HG03066 (cell line): ENCODE measurements at regions not wholly inside any gene's neighbourhood (a gene's known extent, or its start where the extent isn't known, plus 50 kb on each side); places are given as distances from the start of the nearest gene placed in this dataset.

Experiments
- ATAC-seq: cut with Tn5 transposase; IDR thresholded peaks from one replicate; pipeline ENCODE4 v1.9.1; 2021; ENCODE audit warnings: low read depth; ENCODE audit not compliant: unreplicated experiment

DNA sequence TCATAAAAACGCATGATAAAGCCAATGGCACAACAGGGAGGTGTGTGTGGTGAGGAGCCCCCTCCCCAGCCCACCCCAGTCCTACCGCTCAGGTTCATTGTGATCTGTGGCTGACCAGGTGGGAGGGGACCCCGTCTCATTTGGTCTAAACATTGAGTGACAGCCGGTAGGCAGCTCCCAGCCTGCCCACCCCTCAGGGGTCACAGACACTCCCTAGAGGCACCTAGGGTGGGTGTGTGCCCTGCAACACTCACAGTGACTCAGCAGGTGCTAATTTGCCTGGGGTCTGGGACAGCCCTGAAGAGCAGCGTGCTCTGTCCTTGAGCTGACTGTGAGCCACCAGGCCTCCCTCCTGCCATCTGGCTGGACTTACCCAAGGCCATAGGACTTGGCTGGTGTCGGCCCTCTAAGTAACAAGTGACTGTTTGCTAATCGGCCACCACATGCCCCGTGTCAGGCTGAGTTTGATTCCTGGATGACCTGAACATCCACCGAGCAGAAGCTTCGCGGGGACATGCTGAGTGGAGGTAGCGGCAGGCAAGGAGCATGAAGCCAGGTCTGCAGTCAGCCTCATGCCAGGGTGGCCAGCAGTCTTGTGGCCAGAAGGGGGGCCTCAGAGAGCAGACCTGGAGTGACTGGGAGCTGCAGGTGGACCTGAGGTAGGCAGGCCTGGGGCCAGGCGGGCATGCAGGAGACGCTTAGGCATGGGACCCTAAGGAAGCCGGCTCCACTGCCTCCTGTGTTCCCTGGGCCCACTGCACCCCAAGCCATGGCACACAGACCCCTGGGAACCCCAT lies 282.3 kb upstream of the SHH start:
- ATAC-seq = no peak

DNA sequence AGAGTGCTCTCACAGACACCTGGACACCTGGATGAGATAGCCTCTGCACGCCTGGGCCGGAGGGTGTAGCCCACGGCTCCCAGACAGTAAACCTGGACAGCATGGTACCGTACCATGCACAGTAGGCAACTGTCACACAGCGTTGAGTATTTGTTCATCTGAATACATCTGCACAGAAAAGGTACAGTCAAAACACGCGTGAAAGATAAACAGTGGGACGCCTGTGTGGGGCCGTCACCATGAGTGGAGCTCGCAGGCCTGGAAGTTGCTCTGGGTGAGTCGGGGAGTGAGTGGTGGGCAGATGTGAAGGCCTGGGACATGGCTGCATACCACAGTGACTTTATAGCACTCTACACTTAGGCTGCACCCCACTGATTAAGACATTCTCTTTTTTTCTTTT lies 280.0 kb upstream of the SHH start:
- ATAC-seq = no peak

DNA sequence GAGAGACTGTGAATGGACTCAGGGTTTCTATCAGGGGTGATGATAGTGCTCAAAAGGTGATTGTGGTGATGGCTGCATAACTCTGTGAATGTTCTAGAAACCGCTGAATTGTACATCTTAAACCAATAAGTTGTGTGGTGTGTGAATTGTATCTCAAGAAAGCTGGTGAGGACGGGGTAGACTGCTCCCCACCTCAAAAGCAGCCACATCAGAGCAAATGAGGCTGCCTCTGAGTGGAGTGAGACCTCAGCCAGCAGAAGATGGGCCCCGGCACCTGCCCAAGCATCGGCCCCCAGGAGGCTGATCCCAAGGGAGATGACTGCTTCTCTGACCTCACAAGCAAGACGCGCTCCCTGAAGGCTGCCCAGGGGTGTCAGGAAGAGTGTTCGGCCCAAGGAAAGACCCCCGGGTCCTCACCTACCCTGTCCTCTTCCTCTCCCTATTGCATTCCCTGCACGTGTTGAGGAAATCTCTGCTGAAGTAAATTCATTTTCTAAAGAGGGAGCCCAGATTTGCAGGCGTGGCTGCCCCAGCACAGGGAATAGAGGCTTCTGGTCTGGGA lies 279.3 kb upstream of the SHH start:
- ATAC-seq = no peak

DNA sequence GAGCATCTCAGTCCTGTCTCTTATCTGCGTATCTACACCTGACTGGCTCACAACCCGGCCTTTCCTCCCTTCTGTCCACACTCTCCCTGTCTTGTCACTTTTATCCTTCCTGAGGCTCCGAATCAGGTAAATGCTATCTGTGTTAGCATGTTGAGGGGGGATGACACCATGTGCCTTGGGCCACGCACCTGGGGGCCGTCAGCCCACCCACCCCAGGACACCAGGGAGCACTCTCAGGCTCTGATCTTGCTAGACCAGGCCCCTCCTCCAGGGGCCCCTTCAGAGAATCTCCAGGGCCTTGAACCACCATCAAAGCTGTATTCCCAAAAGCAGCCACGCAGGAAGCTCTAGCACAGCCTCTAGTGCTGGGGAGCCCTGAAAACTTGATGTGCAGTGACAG lies 278.7 kb upstream of the SHH start:
- ATAC-seq = no peak

DNA sequence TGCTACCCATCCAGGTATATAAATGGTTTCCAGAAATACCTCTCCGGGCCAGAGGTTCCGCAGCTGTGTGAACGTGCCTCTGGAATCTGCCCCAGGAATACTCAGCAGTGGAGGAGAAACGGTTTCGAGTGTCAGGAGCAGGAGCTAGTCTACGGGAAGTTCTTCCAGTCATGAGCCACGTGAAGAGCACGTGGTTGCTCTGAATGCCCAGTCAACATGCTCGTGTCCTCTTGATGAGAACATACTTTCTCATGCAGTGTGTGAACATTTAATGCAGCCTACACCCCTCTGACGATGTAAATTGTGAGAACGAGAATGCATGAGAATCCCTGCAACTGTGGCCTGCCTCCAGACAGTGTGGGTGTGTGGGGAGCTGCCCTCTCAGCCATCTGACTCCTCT lies 277.0 kb upstream of the SHH start:
- ATAC-seq = no peak

DNA sequence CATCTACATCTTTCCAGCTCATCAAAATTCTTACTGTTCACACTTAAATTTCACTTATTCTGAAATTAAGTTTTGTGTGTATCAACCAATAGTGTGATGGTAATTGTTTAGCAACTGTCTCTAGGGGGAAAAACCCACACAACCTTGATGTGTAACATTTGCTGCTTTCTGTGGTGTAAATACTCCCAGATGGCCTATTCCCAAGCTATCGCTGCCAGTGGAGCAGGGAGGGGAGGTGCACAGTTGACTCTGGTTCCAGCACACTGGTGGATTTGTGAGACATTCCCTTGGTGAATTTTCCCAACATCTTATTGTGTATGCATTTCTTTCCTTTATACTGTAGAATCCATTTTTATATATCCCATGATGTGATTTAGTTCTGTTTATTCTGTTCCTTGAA lies 275.9 kb upstream of the SHH start:
- no peak for ATAC-seq

DNA sequence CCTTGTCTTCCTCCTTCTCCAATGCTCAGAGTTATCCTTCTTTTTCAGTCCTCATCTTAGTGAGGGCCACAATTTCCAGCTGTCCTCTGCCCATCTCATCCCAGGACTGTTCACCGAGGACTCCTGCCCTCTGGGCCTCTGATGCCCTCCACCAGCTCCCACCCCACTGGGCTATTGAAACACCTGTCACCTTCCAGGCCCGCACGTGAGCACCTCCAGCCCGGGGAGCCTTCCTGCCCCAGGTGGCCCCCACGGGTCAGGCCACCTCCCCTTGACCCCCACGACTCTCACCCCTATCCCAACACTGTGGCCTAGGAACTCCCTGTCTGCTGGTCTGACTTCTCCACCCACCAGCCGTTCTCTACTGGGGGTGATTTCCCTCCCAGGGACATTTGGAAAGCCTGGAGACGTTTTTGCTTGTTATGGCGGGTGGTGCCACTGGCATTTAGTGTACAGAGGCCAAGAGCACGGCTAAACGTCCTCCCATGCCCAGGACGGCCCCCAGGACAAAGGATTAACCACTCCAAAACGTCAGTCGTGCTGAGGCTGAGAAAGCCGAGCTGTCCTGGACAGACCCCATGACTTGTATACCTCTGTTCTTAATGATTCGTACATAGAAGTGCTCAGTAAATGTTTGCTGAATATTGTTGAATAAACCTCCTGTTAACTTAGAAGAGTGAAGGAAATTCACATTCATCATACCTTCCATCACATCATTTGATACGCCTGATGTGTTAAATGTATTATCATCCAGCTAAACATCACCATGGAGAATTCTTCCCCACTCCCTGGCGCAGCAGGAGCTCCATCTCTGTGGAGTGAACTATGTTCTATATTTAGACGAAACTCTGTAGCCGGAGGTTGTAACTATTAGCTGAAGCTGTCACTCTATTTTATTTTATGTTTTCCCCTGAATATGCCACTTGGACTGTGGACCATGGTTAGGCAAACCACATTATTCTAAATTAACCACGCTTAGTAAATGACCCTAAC lies 270.1 kb upstream of the SHH start:
- no peak for ATAC-seq

DNA sequence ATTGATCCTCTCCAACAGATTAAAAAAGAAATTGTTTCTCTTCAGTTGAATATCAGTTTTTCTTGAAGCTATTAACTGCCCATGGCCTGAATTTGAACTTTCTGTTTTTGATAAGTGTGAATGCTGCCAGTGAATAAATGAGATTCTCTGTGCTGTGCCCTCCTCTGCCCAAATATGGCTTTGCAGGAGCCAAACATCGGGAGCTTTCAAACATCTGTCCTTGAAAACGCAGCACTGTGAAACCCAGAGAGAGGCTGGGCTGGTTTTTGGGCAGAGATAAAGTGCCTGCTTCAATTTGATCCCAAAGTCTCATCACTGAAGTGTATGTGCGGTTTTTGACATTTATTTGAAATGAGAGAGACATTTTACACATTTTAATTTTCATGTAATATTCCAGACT lies 268.3 kb upstream of the SHH start:
- no peak for ATAC-seq

DNA sequence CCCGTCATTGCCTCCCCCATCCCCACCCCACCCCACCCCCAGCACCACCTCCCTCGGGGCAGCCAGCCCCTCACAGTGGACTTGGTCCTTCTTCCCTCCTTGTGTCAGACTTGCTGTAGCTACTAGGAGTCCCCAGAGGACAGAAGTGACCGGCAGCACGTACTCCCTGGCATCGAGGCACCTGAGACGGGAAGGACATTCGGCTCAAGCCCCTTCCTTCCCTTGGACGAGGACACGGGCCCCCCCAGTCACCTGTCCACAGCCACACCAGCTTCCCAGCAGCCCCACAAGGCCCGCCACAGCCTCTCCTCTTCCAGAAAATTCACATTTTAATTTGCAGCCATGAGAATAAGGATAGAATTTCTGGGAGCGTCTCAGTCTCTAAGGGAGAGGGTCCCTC lies 267.8 kb upstream of the SHH start:
- ATAC-seq = no peak

DNA sequence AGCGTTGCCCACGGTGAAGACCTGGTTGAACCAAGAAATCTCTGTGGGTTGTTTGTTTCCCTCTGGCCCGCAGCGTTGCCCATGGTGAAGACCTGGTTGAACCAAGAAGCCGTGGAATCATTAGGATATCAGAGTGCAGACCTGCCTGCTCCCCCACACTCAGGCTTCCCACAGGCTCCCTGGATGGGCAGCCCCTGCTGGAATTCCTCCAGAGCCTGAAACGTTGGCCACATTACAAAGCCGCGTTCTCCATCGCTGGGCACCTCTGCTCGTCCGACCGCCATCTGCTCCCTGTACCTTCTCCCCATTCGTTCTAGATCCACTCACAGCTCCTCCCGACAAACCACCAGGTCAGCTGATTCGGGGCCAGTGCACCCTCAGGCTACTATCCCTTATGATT lies 266.9 kb upstream of the SHH start:
- ATAC-seq = no peak

DNA sequence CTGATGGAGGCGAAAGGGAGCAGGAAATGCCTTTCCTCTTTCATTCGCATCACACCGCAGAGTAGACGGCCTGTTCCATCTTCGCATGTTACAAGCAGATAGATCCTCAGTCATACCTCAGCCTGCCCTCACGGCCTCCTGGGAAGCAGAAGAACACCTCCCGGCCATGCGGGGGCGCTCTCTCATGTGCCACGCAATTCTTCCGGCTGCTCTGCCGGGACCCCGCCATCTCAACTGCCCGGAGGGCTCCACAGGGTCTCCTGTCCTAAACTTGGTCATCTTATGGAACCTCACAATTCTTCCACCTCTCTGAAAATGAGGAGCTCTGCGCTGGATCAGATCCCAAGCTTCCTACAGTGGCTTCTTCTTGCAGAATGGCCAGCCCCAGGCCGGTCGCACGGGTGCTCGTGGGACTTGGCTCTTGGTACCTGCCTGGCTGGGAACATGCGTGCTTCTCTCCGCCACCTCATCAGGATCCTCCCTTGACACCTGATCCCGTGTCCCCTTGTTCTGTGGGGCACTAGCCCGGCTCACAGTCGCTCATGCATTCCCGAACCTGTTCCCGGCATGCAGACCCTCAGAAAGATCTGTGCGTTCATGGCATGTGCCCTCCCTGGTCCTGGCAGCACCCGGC lies 262.8 kb upstream of the SHH start:
- no peak for ATAC-seq

DNA sequence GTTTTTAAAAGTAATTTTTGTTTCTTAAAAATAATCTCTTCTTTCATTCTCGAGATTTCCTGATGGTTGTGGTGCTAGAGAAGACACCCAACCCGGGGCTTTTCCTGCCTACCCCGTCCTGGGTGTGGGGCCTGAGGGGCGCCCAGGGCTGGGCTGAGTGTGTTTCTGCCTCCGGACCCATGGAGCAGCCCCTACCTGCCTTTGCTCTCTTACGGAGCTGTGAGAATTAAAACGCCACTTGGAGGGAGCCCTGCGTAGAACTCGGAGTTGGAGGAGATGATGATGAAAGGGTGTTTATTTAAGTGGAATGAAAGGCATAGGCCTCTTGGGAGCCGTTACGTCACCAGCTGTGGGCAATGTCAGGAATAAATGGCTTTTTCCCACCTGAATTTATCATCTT lies 261.8 kb upstream of the SHH start:
- ATAC-seq = no peak

DNA sequence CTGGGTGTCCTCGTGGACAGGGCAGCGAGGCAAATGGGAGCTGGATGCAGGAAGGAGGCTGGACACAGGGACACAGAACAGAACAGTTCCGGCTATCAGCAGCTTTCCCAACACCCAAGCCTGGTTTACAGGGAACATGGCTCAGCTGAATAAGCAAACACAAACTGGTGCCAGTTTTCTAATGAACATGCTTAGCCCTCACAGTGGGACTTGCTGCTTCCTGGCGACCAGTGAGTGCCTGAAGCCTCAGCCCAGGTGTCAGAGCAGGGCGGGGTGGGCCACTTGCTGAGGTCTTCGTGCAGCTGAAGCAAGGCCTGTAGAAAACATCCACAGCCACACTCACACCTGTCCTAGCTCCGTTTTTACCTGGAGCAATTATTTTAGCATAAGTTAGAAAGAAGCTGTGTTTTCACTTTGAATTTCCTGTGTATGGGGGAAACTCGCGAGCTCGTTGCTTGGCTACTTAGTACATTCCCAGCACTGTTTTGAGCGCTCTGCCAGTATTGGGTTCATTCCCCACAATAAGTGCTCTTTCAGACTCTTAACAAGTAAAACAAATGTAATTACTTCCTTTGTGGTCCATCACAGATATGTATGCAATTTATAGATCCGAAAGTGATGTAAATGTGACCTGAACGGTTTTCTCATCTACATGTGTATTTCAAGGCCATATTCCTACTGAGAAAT lies 261.2 kb upstream of the SHH start:
- ATAC-seq = no peak

DNA sequence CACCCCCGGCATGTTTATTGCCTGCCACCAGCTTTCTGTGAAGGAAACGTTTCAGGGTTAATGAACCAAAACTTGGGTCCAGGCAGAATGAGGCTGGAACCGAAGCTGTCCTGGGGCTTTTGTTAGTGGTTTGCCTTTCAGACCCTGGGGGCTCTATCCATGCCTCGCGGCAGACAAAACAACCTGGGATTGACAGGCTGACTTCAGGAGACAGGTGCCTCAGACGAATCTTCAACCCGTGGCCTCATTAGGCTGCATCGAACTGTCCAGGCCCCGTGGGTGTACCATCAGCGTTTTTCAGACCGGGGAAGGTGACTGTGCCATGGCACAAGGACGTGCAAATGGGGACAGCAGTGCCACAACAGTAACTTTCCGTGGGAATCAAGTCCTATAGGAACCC lies 259.3 kb upstream of the SHH start:
- ATAC-seq = no peak

DNA sequence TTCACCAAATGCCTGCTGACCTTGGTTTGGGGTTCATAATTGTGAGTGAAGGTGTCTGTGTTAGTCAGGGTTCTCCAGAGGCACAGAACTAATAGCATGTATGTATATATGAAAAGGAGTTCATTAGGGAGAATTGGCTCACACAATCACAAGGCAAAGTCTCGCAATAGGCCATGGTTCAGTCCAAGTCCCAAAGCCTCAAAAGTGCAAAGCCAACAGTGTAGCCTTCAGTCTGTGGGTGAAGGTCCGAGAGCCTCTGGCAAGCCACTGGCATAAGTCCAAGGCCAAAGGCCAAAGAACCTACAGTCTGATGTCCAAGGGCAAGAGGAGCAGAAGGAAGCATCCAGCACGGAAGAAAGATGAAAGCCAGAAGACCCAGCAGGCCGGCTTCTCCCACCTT lies 257.6 kb upstream of the SHH start:
- ATAC-seq = no peak

DNA sequence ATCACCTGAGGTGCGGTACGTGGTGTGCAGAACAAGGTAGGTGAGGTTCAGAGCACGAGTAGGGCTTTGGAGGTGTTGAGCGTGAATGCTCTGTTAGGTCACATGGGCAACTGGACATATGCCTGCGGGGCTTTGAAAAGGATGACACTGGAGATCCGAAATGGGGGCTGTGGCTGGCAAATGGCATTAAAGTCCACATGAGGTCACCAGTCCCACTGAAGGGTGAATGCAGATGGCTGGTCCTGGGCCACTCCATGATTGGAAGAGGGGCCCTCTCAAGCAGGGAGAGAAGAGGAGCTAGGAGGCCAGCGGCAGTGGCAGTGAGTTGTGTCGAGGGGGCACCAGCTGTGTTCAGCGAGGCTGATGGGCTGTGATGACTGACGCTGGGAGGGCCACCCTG lies 254.9 kb upstream of the SHH start:
- no peak for ATAC-seq

DNA sequence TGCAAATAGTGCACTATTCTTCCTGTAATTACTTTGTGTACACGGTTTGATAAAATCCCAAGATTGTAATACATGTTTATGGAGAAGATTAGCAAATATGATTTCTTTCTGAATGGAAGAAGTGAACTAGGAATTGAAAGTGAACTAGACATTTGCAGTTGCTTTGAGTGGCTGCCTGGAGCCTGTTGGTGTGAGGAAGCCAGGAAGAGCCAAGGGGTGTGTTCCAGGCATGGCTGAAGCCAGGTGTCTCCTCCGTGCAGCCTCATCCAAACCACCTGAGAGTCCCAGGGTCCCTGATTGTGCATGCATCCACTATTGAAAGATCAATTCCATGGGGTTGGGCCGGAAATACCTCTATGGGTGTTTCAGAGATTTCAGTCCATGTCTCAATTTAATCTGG lies 253.1 kb upstream of the SHH start:
- no peak for ATAC-seq

DNA sequence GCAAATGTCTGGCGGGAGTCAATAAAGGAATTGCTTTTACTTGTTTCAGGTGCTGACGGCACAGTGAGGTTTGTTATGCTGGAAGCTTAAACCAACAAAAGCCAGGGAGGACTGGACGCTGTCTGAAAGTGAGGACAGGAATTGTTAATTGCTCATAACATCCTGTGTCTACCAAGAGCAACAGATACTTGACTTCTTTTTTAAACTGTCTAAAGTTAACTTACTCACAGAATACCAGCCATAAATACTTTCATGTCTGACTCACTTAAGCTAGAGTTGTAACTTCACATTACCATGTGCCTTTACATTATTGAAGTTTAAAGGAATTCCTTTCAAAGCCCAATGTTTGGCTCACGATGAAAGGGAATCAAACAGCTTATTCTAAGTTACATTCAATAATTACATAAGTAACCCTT lies 252.7 kb upstream of the SHH start:
- ATAC-seq = no peak

DNA sequence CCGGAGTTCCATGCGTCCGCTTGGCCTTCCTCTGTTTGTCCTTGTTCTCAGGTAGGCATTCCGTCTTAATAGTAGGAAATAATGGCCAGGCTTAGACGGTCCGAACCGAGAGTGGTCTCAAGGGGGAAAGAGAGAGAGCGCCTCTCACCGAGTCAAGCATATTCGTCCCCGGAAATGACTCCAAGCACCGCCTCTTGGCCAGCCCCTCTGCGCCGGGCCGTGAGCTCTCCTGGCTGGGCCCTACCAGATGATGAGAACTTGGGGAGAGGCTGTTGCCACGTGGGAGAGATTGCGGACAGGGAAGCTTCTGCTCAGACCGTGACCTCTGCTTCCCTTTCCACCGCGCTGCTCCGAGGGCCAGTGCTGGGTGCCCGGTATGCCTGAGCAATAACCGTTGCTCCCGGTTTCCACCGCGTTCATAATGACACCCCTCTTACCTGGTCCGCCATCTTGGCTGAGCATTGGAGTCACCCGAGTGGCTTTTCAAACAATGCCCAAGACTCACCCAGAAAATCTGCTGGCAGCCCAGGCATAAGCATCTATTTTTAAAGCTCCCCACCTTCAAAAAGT lies 251.1 kb upstream of the SHH start:
- no peak for ATAC-seq

DNA sequence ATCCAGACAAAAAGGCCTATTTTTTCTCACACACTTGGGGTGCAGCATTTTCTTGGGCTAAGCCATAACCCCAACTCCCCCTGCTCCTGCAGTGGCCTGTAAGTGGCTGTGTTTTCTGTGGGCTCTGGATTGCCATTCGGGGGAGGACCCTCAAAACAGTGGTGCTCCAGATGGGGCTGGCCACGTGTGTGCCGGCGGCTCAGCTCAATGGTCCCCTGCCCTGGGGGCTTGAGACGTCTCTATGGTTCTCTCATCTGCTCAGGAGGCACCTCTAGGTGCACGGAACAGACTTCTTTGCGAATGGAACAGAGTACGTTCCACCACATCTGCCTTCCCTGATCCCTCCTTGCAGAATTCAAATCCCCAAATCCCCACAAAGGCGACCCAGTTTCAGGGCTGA lies 250.0 kb upstream of the SHH start:
- ATAC-seq = no peak
